ENCODE measurements at regions not wholly inside any gene's neighbourhood (a gene's known extent, or its start where the extent isn't known, plus 50 kb on each side); places are given as distances from the start of the nearest gene placed in this dataset.

- no peak for DNase-seq (ENCODE audit: low read depth)
- TF ChIP-seq CTCF (IDR thresholded peaks at IDR 0.05; ENCODE audit: low read length, missing control alignments): no peak
- H3K4me3 ChIP-seq (replicated peaks; ENCODE audit: low read depth, low read length): no peak overlapping the region
These were observed 460.8 kb downstream of the IRS1 start for GRCh38 chr2:226338825-226339224.

GRCh38 chr2:226337941-226338600, 461.5 kb downstream of the IRS1 start:
- TF ChIP-seq CTCF (IDR thresholded peaks at IDR 0.05; ENCODE audit: low read length, missing control alignments): no peak
- H3K4me3 ChIP-seq (replicated peaks; ENCODE audit: low read depth, low read length): no peak overlapping the region
- DNase-seq (ENCODE audit: low read depth): peak; percentile 91

DNA sequence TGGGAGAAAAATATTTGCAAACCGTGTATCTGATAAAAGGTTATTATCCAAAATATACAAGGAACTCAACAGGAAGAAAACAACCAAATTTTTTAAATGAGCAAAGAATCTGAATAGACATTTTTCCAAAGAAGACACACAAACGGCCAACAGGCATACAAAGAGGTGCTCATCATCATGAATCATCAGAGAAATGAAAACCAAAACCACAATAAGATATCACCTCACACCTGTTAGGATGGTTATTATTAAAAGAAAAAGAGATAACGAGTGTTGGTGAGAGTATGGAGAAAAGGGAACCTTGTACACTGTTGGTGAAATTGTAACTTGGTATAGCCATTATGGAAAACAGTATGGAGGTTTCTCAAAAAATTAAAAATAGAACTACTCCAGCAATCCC, 463.3 kb downstream of the IRS1 start:
- TF ChIP-seq CTCF (IDR thresholded peaks at IDR 0.05; ENCODE audit: low read length, missing control alignments): no peak
- no peak for DNase-seq (ENCODE audit: low read depth)
- H3K4me3 ChIP-seq (replicated peaks; ENCODE audit: low read depth, low read length): no peak overlapping the region

DNA sequence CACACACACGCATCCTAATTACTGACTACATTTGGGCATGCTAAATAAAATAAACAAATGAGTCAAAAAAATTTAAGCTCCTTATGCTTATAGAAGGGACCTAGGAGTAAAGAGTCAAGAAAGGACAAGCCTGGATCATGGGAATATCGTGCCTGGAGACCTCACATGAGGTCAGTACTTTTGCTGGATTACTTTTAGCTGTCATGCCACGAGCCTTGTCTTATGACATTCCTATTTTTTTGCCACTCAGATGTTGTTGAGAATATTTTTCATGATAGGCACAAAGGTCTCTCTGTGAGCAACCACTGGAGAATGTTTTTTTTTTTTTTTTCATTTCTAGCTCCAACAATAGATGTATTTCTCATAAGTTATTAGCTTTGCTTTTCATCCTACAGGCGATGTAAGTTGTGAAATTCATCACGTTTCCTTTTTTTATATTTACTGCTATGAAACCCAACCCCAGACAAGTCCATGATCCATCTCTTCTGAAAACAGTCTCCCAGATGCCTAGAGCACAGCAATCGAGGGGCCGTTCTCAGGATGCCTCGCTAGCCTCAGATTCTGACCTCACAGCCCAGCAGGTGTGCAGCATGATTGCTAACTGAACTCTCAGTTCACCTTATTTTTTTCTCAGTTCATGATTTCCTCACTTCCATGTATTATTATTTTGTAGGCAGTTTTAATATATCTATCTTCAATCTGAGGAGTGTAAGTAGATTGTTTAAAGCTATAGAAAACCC, 464.5 kb downstream of the IRS1 start:
- peak; percentile 27 for DNase-seq (ENCODE audit: low read depth)
- TF ChIP-seq CTCF (IDR thresholded peaks at IDR 0.05; ENCODE audit: low read length, missing control alignments): no peak
- no peak overlapping the region for H3K4me3 ChIP-seq (replicated peaks; ENCODE audit: low read depth, low read length)

DNA sequence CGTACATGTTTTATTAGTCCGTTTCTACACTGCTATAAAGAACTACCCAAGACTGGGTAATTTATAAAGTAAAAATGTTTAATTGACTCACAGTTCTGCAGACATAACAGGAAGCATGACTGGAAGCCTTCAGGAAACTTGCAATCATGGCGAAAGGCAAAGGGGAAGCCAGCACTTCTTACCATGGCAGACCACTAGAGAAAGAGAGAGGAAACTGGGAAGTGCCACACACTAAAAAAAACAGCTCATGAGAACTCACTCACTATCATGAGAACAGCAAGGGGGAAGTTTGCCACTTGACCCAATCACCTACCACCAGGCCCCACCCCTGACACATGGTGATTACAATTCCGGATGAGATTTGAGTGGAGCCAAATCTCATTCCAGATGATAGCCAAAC, 466.2 kb downstream of the IRS1 start:
- no peak overlapping the region for H3K4me3 ChIP-seq (replicated peaks; ENCODE audit: low read depth, low read length)
- DNase-seq (ENCODE audit: low read depth): no peak
- no peak for TF ChIP-seq CTCF (IDR thresholded peaks at IDR 0.05; ENCODE audit: low read length, missing control alignments)

DNA sequence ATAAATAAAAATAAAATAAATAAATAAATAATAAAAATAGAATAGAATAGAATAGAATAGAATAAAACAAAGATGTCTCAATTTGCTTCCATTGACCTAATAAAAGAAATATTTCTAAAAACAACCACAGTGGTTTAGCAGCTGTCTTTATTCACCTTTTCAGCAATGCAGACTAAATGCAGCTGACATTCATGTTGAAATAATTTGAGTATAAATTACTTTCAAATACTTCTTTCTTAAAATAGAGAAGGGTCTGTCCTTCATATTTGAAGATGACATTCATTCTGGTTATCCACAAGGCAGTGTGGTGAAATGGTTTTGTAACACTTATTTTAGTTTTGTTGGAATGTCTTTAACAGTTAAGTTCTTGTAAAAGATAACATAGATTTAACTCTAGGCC, 469.4 kb downstream of the IRS1 start:
- H3K4me3 ChIP-seq (replicated peaks; ENCODE audit: low read depth, low read length): no peak overlapping the region
- DNase-seq (ENCODE audit: low read depth): no peak
- TF ChIP-seq CTCF (IDR thresholded peaks at IDR 0.05; ENCODE audit: low read length, missing control alignments): no peak

DNA sequence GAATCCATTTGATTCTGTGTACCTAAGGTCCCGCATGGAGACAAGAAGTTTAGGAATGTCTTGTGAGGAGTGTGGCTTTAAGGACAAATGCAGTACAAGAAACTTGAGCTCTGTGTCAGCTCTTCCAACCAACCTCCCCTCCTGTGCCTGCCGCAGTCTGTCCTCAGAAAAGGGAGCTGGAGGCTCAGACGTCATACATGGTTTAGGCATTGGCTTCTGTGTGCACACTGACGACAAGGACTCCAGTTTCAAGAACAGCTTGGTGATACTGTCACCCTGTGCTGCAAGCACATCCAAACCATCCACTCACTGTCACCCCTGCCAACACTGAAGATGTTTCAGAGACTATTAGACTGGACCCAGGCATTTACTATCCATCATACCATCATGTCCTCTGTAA, 470.4 kb downstream of the IRS1 start:
- no peak for DNase-seq (ENCODE audit: low read depth)
- no peak overlapping the region for H3K4me3 ChIP-seq (replicated peaks; ENCODE audit: low read depth, low read length)
- TF ChIP-seq CTCF (IDR thresholded peaks at IDR 0.05; ENCODE audit: low read length, missing control alignments): no peak

All from fibroblast of pulmonary artery (primary cell).